Lower leg skin (tissue), 4 donors: ENCODE measurements at regions not wholly inside any gene's neighbourhood (a gene's known extent, or its start where the extent isn't known, plus 50 kb on each side); places are given as distances from the start of the nearest gene placed in this dataset.
"Not testable (repeated sequence)": the region's sequence is repeated elsewhere in the genome, so short reads cannot be mapped to it uniquely, and the experiment has no call there.

Experiments used
- DNase-seq, 2 donors: peaks; one replicate each; pipeline ENCODE4 v3.0.0-alpha.2; 2019; ENCODE audit warnings: low spot score in 2 of 2
- H3K4me3 ChIP-seq: fragments of 200-600 bp; sonication (generic); 2 replicates; pipeline ENCODE4 v1.5.1; 2017; ENCODE audit warnings: mild to moderate bottlenecking, low read depth; ENCODE audit not compliant: poor library complexity, severe bottlenecking
- CTCF ChIP-seq, 3 donors: fragments of 450-650 bp; IDR thresholded peaks; one replicate each; pipeline ENCODE4 v1.5.1; 2016; ENCODE audit warnings: antibody characterized with exemption in 3 of 3, mild to moderate bottlenecking in 3 of 3, moderate library complexity in 2 of 3
- POLR2A ChIP-seq, 2 donors: fragments of 450-650 bp; IDR thresholded peaks; one replicate each; pipeline ENCODE4 v1.6.1; 2016 to 2017; ENCODE audit warnings: antibody characterized with exemption in 2 of 2, mild to moderate bottlenecking in 1 of 2, moderate library complexity in 1 of 2
- WGBS, 2 donors: methylation state at CpG; one replicate each; pipeline ENCODE4 v1.1.5; 2018; 5-methylcytosine and 5-hydroxymethylcytosine counted together
- intact Hi-C: fragments of 100-400 bp; cut with DNase I; formaldehyde crosslinking; loops from one replicate; pipeline ENCODE4 v1.15.0; 2023; ENCODE audit warnings: low total_unique reads

GRCh38 chr4:85175190-85175589 lies 208.7 kb upstream of the WDFY3 start:
- no peak overlapping the region for H3K4me3 ChIP-seq
- intact Hi-C loops: no loop called here
- no peak for DNase-seq
- WGBS, 2 donors: 98% methylated on average over 1 of the region's 1 CpG
- no peak for TF ChIP-seq POLR2A (IDR thresholded peaks at IDR 0.05)
- TF ChIP-seq CTCF (IDR thresholded peaks at IDR 0.05): no peak

- intact Hi-C loops: no loop called here
- TF ChIP-seq POLR2A (IDR thresholded peaks at IDR 0.05) (no peak), CTCF (IDR thresholded peaks at IDR 0.05) (no peak)
- no peak overlapping the region for H3K4me3 ChIP-seq
- no peak for DNase-seq
These were observed 210.6 kb upstream of the WDFY3 start for GRCh38 chr4:85177092-85177491.

- no peak for DNase-seq
- intact Hi-C loops: no loop called here
- TF ChIP-seq CTCF (IDR thresholded peaks at IDR 0.05) (no peak), POLR2A (IDR thresholded peaks at IDR 0.05) (no peak)
- no peak overlapping the region for H3K4me3 ChIP-seq
These were observed 211.2 kb upstream of the WDFY3 start for GRCh38 chr4:85177679-85178078.

GRCh38 chr4:85180533-85180932 lies 214.0 kb upstream of the WDFY3 start:
- no peak for TF ChIP-seq CTCF (IDR thresholded peaks at IDR 0.05)
- no peak for TF ChIP-seq POLR2A (IDR thresholded peaks at IDR 0.05)
- 32 to 35% methylated on average over 3 of the region's 3 CpGs for WGBS, 2 donors

GRCh38 chr4:85187106-85187505 lies 220.6 kb upstream of the WDFY3 start:
- H3K4me3 ChIP-seq: no peak overlapping the region
- TF ChIP-seq CTCF (IDR thresholded peaks at IDR 0.05): no peak
- TF ChIP-seq POLR2A (IDR thresholded peaks at IDR 0.05): no peak
- DNase-seq: no peak
- WGBS, 2 donors: 43 to 88% methylated on average over 1 of the region's 1 CpG
- intact Hi-C loops: no loop called here

More at GRCh38 chr4:85180533-85180932, 214.0 kb upstream of the WDFY3 start:
- no peak for DNase-seq
- H3K4me3 ChIP-seq: no peak overlapping the region
- intact Hi-C loops: no loop called here

GRCh38 chr4:85196015-85196414 lies 229.5 kb upstream of the WDFY3 start:
- WGBS, 2 donors: 88 to 90% methylated on average over 7 of the region's 7 CpGs
- H3K4me3 ChIP-seq, intact Hi-C loops, DNase-seq: not testable (repeated sequence)
